ENCODE measurements at regions not wholly inside any gene's neighbourhood (a gene's known extent, or its start where the extent isn't known, plus 50 kb on each side); places are given as distances from the start of the nearest gene placed in this dataset.
A peak's percentile ranks its signal among the peaks of the same experiment; 100 is the strongest.

DNA sequence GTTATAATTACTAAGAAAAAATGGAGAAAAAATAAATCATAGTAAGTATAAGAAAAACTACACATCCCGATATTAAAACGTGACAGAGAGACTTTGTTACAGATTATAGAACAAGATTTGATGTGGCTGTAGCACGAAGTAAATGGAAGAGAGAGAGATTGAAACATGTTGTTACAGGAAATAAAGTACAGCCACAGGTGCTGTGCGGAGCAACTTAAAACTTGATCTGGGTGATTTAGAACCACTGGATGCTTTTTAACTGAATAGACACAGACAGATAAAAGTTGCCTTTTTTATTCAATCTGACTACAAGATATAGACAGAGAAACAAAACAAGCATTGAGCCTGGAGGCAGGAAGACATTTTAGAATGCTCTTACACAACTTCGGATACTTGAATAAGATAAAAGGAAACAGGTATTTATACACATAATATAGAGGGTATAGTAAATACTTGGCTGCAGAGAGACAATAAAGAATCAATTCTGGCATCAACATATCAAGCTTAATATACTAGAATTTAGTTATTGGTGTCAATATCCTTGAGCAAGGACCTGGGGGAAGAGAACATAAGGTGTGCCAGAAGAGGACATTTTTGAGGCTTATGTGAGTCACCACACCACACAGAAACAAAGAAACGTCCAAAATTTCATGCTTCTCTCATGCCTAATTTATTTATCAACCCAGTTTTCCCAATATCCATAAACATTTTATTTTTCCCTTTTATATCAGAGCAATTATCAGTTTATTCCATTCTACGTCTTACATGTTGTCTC is 548.5 kb downstream of the SLITRK1 start:
- DNase-seq (ENCODE audit: low read depth) = peak; percentile 16
- H3K4me3 ChIP-seq (ENCODE audit: control insufficient read depth, low read depth, low read length) = no peak overlapping the region
- TF ChIP-seq, protein P1, sequence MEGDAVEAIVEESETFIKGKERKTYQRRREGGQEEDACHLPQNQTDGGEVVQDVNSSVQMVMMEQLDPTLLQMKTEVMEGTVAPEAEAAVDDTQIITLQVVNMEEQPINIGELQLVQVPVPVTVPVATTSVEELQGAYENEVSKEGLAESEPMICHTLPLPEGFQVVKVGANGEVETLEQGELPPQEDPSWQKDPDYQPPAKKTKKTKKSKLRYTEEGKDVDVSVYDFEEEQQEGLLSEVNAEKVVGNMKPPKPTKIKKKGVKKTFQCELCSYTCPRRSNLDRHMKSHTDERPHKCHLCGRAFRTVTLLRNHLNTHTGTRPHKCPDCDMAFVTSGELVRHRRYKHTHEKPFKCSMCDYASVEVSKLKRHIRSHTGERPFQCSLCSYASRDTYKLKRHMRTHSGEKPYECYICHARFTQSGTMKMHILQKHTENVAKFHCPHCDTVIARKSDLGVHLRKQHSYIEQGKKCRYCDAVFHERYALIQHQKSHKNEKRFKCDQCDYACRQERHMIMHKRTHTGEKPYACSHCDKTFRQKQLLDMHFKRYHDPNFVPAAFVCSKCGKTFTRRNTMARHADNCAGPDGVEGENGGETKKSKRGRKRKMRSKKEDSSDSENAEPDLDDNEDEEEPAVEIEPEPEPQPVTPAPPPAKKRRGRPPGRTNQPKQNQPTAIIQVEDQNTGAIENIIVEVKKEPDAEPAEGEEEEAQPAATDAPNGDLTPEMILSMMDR (conservative IDR thresholded peaks at IDR 0.05; ENCODE audit: control insufficient read depth, insufficient read depth, low read depth, low read length) = no peak

DNA sequence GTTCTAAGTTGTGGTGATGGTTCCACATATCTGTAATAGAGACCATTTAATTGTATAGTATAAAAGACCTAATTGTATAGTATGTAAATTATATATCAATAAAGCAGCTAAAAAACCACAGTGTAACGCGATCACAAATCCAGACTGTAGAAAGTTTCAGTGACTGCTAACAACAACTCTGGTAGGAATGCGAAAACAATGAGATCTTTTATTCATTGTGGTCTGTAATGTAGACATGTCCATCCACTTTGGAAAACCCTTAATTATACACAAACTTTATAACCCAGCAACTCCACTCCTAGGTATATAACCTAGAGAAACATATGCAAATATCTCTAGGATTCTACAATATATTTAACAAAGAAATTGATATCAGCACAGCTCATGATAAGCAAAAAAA is 549.5 kb downstream of the SLITRK1 start:
- no peak for DNase-seq (ENCODE audit: low read depth)
- TF ChIP-seq, protein P1 (conservative IDR thresholded peaks at IDR 0.05; ENCODE audit: control insufficient read depth, insufficient read depth, low read depth, low read length) = no peak
- H3K4me3 ChIP-seq (ENCODE audit: control insufficient read depth, low read depth, low read length) = no peak overlapping the region

DNA sequence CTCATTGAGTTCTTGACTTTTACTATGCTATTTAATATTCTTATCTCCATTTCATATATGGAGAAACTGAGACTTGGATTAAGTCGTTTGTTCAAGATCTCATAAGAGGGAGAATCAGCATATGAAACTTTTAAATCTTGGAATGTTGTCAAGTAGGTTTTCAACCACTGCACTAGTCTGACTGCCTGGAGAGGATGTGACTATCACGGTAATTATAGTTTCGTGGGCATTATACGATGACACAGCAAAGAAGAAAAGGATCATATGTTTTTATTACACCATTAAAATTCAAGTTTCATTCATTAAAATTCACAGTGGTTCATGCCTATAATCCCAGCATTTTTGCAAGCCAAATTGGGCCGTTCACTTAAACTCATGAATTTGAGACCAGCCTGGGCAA is 555.2 kb downstream of the SLITRK1 start:
- DNase-seq (ENCODE audit: low read depth) = no peak
- no peak overlapping the region for H3K4me3 ChIP-seq (ENCODE audit: control insufficient read depth, low read depth, low read length)
- TF ChIP-seq, protein P1 (conservative IDR thresholded peaks at IDR 0.05; ENCODE audit: control insufficient read depth, insufficient read depth, low read depth, low read length) = no peak

DNA sequence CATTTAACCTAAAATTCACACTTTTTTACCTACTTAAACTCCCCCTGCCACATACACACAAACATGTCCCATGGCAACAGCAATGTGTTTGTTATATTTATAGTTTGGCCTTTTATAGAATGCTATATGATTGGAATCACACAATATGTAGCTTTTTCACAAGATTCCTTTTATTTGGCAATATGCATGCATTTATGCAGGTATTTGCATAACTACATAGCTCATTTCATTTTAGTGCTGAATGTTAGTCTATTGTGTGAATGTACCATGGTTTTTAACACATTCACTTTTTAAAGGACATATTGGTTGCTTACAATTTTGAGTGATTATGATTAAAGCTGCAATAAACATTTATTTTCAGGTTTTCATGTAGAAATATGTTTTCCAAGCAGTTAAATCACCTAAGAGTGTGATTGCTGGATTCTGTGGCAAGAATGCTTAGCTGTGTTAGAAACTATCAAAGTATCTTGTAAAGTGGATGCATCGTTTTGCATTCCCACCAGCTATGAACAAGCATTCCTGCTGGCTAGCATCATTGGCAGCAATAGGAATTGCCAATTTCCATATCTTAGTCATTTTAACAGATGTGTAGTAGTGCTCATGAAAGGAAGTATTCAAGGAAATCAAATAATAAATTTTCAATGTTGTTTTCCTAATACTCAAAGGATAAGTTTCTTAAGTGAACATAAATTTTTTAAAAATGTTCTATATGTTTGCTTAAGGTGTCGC is 557.0 kb downstream of the SLITRK1 start:
- peak; percentile 82 for DNase-seq (ENCODE audit: low read depth)
- TF ChIP-seq, protein P1 (conservative IDR thresholded peaks at IDR 0.05; ENCODE audit: control insufficient read depth, insufficient read depth, low read depth, low read length) = no peak

DNA sequence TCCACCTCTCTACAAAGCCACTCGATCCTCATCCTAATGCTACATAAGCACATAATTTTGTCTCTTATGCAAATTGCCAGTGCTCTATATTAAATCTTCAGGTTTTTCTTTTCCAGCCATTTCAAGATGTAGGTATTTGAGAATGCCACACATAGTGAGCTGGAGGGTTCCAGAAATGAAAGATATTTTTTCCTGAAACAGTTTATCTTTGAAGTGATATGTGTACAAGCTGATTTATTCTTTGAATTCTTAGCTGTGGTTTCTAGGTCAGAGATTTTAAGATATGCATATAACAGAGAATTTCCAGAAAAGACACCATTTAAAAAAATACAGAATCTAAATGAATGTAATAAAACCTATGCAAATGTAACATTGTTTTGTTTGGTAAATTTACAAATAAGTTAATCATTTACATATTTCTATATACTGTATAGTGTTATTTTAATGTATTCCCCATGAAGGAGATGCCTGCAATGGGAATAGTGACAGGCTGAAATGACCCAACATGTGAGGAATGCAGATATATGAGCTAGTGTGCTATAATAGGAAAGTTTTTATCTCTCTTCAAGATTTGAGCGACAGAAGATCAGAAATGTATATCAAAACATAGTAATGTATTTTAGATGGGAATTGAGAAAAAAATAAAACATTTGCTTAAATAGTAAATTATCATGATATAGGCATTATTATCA is 570.2 kb downstream of the SLITRK1 start:
- TF ChIP-seq, protein P1 (conservative IDR thresholded peaks at IDR 0.05; ENCODE audit: control insufficient read depth, insufficient read depth, low read depth, low read length) = no peak
- no peak for DNase-seq (ENCODE audit: low read depth)
- no peak overlapping the region for H3K4me3 ChIP-seq (ENCODE audit: control insufficient read depth, low read depth, low read length)

More for the DNA sequence above, 557.0 kb downstream of the SLITRK1 start:
- H3K4me3 ChIP-seq (ENCODE audit: control insufficient read depth, low read depth, low read length) = no peak overlapping the region

DNA sequence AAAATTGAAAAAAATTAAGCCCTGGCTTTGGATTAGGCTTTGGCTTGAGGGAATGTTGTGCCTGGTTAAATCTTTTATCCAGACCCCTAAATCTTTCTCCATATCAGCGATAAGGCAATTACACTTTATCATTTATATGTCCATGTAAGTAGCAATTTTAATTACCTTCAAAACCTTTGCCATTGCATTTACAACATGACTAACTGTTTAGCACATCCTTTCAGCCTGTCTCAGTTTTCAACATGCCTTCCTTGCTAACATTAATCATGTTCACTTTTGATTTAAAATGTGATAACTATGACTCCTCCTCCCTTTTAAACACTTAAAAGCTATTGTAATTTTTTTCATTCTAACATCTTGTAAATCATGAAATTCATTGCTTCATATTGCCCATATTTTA is 583.7 kb downstream of the SLITRK1 start:
- no peak overlapping the region for H3K4me3 ChIP-seq (ENCODE audit: control insufficient read depth, low read depth, low read length)
- TF ChIP-seq, protein P1 (conservative IDR thresholded peaks at IDR 0.05; ENCODE audit: control insufficient read depth, insufficient read depth, low read depth, low read length) = no peak
- peak; percentile 14 for DNase-seq (ENCODE audit: low read depth)

All from fibroblast of mammary gland (primary cell).